A673 (cell line): ENCODE measurements at regions not wholly inside any gene's neighbourhood (a gene's known extent, or its start where the extent isn't known, plus 50 kb on each side); places are given as distances from the start of the nearest gene placed in this dataset.

Experiments used
- BruUV-seq: library from RNA; stranded (reverse); fragments of 400-500 nt; replicated peaks from 2 replicates; lab custom pipeline; 2021; lab: Mats Ljungman, UMichigan
- CTCF ChIA-PET: fragments of 300-600 bp; sonication (Branson Sonifier 250); formaldehyde crosslinking; loops from one replicate; lab custom pipeline; 2022; ENCODE audit warnings: antibody characterized with exemption; lab: Charles Lee
- POLR2A ChIA-PET: fragments of 300-600 bp; sonication (Branson Sonifier 250); formaldehyde crosslinking; loops from one replicate; lab custom pipeline; 2022; ENCODE audit warnings: antibody characterized with exemption; ENCODE audit not compliant: low non-redundant PET; lab: Charles Lee
- DNase-seq: peaks from one replicate; pipeline ENCODE4 v3.0.0-alpha.2; 2015; ENCODE audit warnings: low spot score
- H3K27ac ChIP-seq: fragments of 200-600 bp; sonication (generic); 2 replicates; pipeline ENCODE4 v1.5.1; 2016; ENCODE audit warnings: mixed run types, low read depth, mild to moderate bottlenecking, mixed read lengths, antibody characterized with exemption, low read length; ENCODE audit not compliant: poor library complexity, severe bottlenecking
- H3K27me3 ChIP-seq: fragments of 200-600 bp; sonication (generic); replicated peaks from 2 replicates; pipeline ENCODE4 v1.6.1; 2017; ENCODE audit warnings: mixed run types, low read depth, mild to moderate bottlenecking, mixed read lengths, antibody characterized with exemption, low read length; ENCODE audit not compliant: insufficient read depth, poor library complexity
- H3K36me3 ChIP-seq: fragments of 200-600 bp; sonication (generic); 2 replicates; pipeline ENCODE4 v1.6.1; 2016; ENCODE audit warnings: mixed run types, mild to moderate bottlenecking, mixed read lengths, antibody characterized with exemption, low read length; ENCODE audit not compliant: insufficient read depth, poor library complexity, severe bottlenecking
- H3K4me1 ChIP-seq: fragments of 200-600 bp; sonication (generic); 2 replicates; pipeline ENCODE4 v1.6.1; 2017; ENCODE audit warnings: mixed run types, mild to moderate bottlenecking, mixed read lengths, antibody characterized with exemption, low read length; ENCODE audit not compliant: insufficient read depth, poor library complexity, severe bottlenecking
- H3K4me3 ChIP-seq: fragments of 200-600 bp; sonication (generic); 2 replicates; pipeline ENCODE4 v1.5.1; 2016; ENCODE audit warnings: low read depth, mixed run types, mild to moderate bottlenecking, mixed read lengths, low read length; ENCODE audit not compliant: poor library complexity, severe bottlenecking
- H3K9me3 ChIP-seq: fragments of 200-600 bp; sonication (generic); 2 replicates; pipeline ENCODE4 v1.6.1; 2016; ENCODE audit warnings: mixed run types, low read depth, mild to moderate bottlenecking, mixed read lengths, antibody characterized with exemption, low read length; ENCODE audit not compliant: poor library complexity, severe bottlenecking
- EZH2 ChIP-seq: fragments of 200-600 bp; sonication (generic); IDR thresholded peaks from 2 replicates; pipeline ENCODE4 v1.6.1; 2017; ENCODE audit warnings: borderline replicate concordance, low read depth, mild to moderate bottlenecking, mixed read lengths, antibody characterized with exemption, low read length; ENCODE audit not compliant: poor library complexity, severe bottlenecking
- intact Hi-C: fragments of 100-400 bp; cut with micrococcal nuclease; formaldehyde crosslinking; loops from one replicate; pipeline ENCODE4 v1.10.0; 2022; ENCODE audit not compliant: unreplicated experiment
- TF ChIP-seq, protein P1 (sequence below): fragments of 300-800, 200-600 bp; sonication (generic); conservative IDR thresholded peaks from 2 replicates; pipeline ENCODE4 v1.5.1; 2017; ENCODE audit warnings: low read depth, mild to moderate bottlenecking, antibody characterized with exemption, low read length, moderate library complexity, mixed read lengths

DNA sequence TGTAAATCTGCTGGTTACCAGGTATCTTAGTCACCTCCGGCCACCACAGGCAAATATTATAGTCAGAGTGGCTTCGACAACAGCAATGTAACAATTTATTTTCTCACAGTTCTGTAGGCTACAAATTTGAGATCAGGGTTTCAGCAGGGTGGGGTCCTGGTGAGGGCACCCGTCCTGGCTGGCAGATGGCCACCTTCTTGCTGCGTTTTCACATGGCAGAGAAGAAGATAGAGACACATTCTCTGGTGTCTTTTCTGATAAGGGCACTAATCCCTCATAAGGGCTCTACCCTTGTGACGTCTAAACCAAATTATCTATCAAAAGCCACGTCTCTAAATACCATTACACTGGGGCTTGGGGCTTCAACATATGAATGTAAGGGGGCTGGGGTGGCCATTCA, 843.2 kb upstream of the FANCL start:
- TF ChIP-seq, protein P1, sequence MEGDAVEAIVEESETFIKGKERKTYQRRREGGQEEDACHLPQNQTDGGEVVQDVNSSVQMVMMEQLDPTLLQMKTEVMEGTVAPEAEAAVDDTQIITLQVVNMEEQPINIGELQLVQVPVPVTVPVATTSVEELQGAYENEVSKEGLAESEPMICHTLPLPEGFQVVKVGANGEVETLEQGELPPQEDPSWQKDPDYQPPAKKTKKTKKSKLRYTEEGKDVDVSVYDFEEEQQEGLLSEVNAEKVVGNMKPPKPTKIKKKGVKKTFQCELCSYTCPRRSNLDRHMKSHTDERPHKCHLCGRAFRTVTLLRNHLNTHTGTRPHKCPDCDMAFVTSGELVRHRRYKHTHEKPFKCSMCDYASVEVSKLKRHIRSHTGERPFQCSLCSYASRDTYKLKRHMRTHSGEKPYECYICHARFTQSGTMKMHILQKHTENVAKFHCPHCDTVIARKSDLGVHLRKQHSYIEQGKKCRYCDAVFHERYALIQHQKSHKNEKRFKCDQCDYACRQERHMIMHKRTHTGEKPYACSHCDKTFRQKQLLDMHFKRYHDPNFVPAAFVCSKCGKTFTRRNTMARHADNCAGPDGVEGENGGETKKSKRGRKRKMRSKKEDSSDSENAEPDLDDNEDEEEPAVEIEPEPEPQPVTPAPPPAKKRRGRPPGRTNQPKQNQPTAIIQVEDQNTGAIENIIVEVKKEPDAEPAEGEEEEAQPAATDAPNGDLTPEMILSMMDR, result no peak
- TF ChIP-seq EZH2, result no peak
- Histone ChIP-seq H3K4me3 (no peak overlapping the region), H3K9me3 (no peaks in the 10 kb centered on the region), H3K27ac (no peak overlapping the region), H3K36me3 (no peaks in the 10 kb centered on the region), H3K27me3 (peaks cover 6% of the 10 kb centered on the region), H3K4me1 (no peaks in the 10 kb centered on the region)
- POLR2A ChIA-PET, result no interaction called here
- no TSS peak for BruUV-seq
- intact Hi-C loops, result no loop called here
- DNase-seq, result no peak
- CTCF ChIA-PET, result no interaction called here

DNA sequence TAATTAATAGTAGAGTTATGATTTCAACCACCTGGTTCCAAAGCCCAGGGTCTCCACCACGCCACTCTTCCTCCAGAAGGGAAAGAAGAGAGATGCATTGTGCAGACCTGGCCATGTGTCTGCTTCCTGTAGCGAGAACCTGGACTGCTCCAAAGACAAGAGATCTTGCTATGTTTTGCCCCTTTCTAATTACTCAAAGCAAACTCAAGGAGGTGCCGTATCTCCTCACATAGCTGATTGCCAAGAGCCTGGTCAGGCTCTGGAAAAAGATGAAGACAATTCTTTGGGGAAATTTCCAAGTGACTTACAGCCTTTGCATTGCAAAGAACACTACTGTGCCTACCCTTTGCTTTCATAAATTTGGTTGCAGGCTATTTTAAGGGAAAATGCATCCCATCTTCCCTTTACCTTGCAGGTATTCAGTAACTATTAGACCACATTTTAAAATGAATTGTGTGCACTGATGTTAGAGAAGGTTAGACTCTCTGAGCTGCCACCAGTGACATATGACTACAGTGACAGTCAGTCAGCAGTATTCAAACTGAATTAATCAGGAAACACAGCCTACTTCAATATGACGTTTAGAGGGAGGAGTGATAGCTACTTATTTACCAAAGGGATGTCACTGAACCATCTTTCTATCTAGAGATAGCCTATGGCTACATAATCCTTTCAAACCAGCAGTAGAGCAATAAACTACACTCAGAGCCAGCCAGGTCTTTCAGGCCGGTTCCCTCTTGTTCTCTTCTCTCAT, 842.1 kb upstream of the FANCL start:
- BruUV-seq, result no TSS peak
- DNase-seq, result no peak
- intact Hi-C loops, result no loop called here
- H3K27ac ChIP-seq, result no peak overlapping the region
- no peaks in the 10 kb centered on the region for H3K36me3 ChIP-seq
- peaks cover 6% of the 10 kb centered on the region for H3K27me3 ChIP-seq
- H3K9me3 ChIP-seq, result no peaks in the 10 kb centered on the region
- ChIA-PET POLR2A (no interaction called here), CTCF (no interaction called here)
- H3K4me3 ChIP-seq, result no peak overlapping the region
- TF ChIP-seq, protein P1, result no peak
- TF ChIP-seq EZH2, result no peak
- H3K4me1 ChIP-seq, result no peaks in the 10 kb centered on the region

DNA sequence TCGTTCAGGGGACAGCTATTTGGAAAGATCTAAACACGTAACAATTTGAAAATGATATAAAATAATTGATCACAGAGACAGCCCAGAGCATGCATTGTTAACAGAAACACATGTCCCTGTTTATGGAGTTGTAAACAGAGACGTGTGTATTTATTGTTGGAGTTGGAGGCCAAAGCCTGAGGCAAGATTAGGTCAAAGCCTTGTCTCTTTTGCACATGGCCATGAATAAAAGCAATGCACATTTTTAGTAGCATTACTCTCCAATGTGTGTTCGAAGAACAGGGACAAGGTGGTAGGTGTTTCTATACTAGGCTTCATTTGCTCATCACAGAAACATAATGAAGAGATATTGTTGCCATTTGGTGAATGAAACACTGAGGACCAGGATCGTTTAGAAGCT, 841.5 kb upstream of the FANCL start:
- BruUV-seq, result no TSS peak
- Histone ChIP-seq H3K4me1 (no peaks in the 10 kb centered on the region), H3K36me3 (no peaks in the 10 kb centered on the region), H3K27me3 (peaks cover 6% of the 10 kb centered on the region), H3K27ac (no peak overlapping the region), H3K4me3 (no peak overlapping the region), H3K9me3 (no peaks in the 10 kb centered on the region)
- POLR2A ChIA-PET, result no interaction called here
- TF ChIP-seq, protein P1, result no peak
- no peak for TF ChIP-seq EZH2
- CTCF ChIA-PET, result no interaction called here
- intact Hi-C loops, result no loop called here
- no peak for DNase-seq
